VCaP (cell line): ENCODE measurements at regions not wholly inside any gene's neighbourhood (a gene's known extent, or its start where the extent isn't known, plus 50 kb on each side); places are given as distances from the start of the nearest gene placed in this dataset.

ENCODE experiments used
- H3K27ac ChIP-seq: fragments of 450-650 bp; 2 replicates; pipeline ENCODE4 v1.5.1; 2017
- CTCF ChIP-seq: fragments of 450-650 bp; conservative IDR thresholded peaks from 2 replicates; pipeline ENCODE4 v1.5.1; 2017; ENCODE audit warnings: mild to moderate bottlenecking, moderate library complexity

- no peak for TF ChIP-seq CTCF
- H3K27ac ChIP-seq = no peak overlapping the region
Observed at GRCh38 chr16:86334079-86334635, 176.2 kb upstream of the FOXF1 start.

- no peak overlapping the region for H3K27ac ChIP-seq
- TF ChIP-seq CTCF = no peak
Observed at GRCh38 chr16:86335266-86336172, 174.8 kb upstream of the FOXF1 start.

GRCh38 chr16:86337138-86337537 lies 173.2 kb upstream of the FOXF1 start:
- no peak for TF ChIP-seq CTCF
- no peak overlapping the region for H3K27ac ChIP-seq

- no peak for TF ChIP-seq CTCF
- H3K27ac ChIP-seq = no peak overlapping the region
Observed at GRCh38 chr16:86337581-86338402, 172.5 kb upstream of the FOXF1 start.

GRCh38 chr16:86338403-86339115 lies 171.8 kb upstream of the FOXF1 start:
- TF ChIP-seq CTCF = no peak

GRCh38 chr16:86342161-86342834 lies 168.0 kb upstream of the FOXF1 start:
- no peak overlapping the region for H3K27ac ChIP-seq
- TF ChIP-seq CTCF = no peak

More at GRCh38 chr16:86338403-86339115, 171.8 kb upstream of the FOXF1 start:
- H3K27ac ChIP-seq = no peak overlapping the region
